Heart right ventricle (tissue), 16 donors: ENCODE measurements at regions not wholly inside any gene's neighbourhood (a gene's known extent, or its start where the extent isn't known, plus 50 kb on each side); places are given as distances from the start of the nearest gene placed in this dataset.
A peak's percentile ranks its signal among the peaks of the same experiment; 100 is the strongest.

ENCODE experiments used
- ATAC-seq, 8 donors: fragments of 200-7000 bp; cut with Tn5 transposase; one replicate each; pipeline ENCODE4 v1.9.1; 2020; ENCODE audit warnings: mild to moderate bottlenecking in 8 of 8, moderate library complexity in 8 of 8, moderate number of reproducible peaks in 1 of 8
- DNase-seq, 2 donors: peaks; one replicate each; pipeline ENCODE4 v3.0.0-alpha.2; 2020
- H3K27ac ChIP-seq, 10 donors: fragments of 200-600 bp; sonication (generic) in 2 of 10; one replicate each; pipeline versions ENCODE4 v1.5.0 to v1.8.0; 2020 to 2022; ENCODE audit warnings: mild to moderate bottlenecking in 3 of 10
- H3K27me3 ChIP-seq, 7 donors: fragments of 200-600 bp; one replicate each; pipeline ENCODE4 v1.8.0; 2021 to 2022; ENCODE audit warnings: mild to moderate bottlenecking in 2 of 7
- H3K36me3 ChIP-seq, 9 donors: fragments of 200-600 bp; sonication (generic) in 1 of 9; one replicate each; pipeline versions ENCODE4 v1.5.0 to v1.8.0; 2020 to 2022; ENCODE audit warnings: mild to moderate bottlenecking in 2 of 9
- H3K4me1 ChIP-seq, 9 donors: fragments of 200-600 bp; sonication (generic) in 1 of 9; one replicate each; pipeline versions ENCODE4 v1.5.0 to v1.8.0; 2020 to 2022; ENCODE audit warnings: mild to moderate bottlenecking in 4 of 9
- H3K4me3 ChIP-seq, 10 donors: fragments of 200-600 bp; sonication (generic) in 2 of 10; one replicate each; pipeline versions ENCODE4 v1.5.0 to v1.8.0; 2020 to 2022; ENCODE audit warnings: mild to moderate bottlenecking in 7 of 10, moderate library complexity in 2 of 10
- H3K9me3 ChIP-seq, 11 donors: fragments of 200-600 bp in 10 of 11; sonication (generic) in 2 of 11; one replicate each; pipeline versions ENCODE4 v1.5.0 to v1.8.0; 2013 to 2022; ENCODE audit warnings: mild to moderate bottlenecking in 2 of 11, control low read depth in 1 of 11, moderate library complexity in 1 of 11
- WGBS, 2 donors: extraction: QIAGEN DNeasy Blood & Tissue Kit; methylation state at CpG; one replicate each; pipeline ENCODE4 v1.1.7; 2013; ENCODE audit warnings: inconsistent platforms in 1 of 2; 5-methylcytosine and 5-hydroxymethylcytosine counted together
- intact Hi-C, 10 donors: fragments of 100-400 bp; cut with DNase I; formaldehyde crosslinking; loops; one replicate each; pipeline versions ENCODE4 v1.11.1 to v1.14.2; 2022
- TF ChIP-seq, protein P1 (sequence below), 9 donors: fragments of 200-600 bp; sonication (generic) in 2 of 9; IDR thresholded peaks; one replicate each; pipeline versions ENCODE4 v1.5.0 to v1.8.0; 2021 to 2022; ENCODE audit warnings: antibody characterized with exemption in 9 of 9, mild to moderate bottlenecking in 5 of 9, moderate library complexity in 1 of 9
- donor health status: Arrhythmogenic right ventricular cardiomyopathy.
- donor health status: ischemic (EF 13 %, LVEDD 7.1; RV severe dilation, severe dysfunction).
- donor health status: healthy with polysubstance abuse.
- donor health status: DM: no; HTN: yes; CAD: no.
- donor health status: DM: no; HTN: no; CAD: no.
- donor health status: ischemic (EF 25% LVEDD 6.9; RV normal size, moderate dysfunction).
- donor health status: ischemic (EF 25% LVEDD 5.7; RV mildly dilated, moderate dysfunction).
- donor health status: healthy.
- donor health status: DM: yes; HTN: yes; CAD: no.
- donor health status: Ischemic cardiomyopathy.
- donor health status: ischemic (EF 35%, LVEDD 5.7; RV mildly dilated, moderate dysfunction).
- donor health status: nonischemic (EF 11% LVEDD 7.7; RV severe dilation, severe dysfunction).
- donor health status: DM: yes; HTN: yes; CAD: no.
- donor health status: PGD.
- donor health status: ischemic (EF 29% LVEDD 5.4; RV normal size, mild dysfunction).
- donor health status: nonischemic (EF 23%, LVEDD 6.1; RV moderate dilation, normal function).

DNA sequence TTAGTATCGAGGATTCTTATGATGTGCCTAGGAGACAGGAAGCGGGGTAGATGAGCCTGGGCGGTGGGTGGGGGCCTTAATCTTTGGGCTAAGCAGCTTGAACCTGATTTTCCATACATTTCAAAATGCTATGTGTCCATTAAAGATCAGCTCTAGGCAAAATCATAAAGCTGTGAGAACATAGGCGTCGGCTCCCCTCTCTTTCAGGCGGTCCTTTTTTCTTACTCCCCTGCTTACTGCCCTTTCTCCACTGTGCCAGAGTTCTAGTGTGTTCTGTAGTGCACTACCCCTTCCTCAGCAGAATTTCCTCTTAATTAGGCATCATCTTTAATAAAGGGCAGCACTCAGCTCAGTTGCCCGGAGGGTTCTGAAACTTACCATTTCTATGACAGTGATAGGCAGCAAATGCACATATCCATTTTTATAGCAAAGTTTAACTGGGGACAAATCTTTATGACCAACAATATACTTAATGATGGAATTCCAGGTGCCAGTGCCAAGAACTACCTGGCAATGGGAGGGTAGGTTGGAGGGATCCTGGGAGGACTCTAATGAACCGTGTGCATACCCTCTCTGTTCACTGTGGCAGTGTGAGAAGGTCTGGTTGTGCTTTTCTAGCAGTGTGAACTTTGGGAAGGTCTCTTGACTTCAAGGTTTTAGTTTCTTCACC, 404.5 kb upstream of the TPM1 start:
- DNase-seq (no peak), ATAC-seq (no peak)
- peaks cover 0 to 28% (median 8%) of the 10 kb centered on the region in 9 donors for H3K4me1 ChIP-seq
- intact Hi-C loops: loop anchor here in 1 of 10 donors (10.0 kb wide), 1 partner anchor 63 kb away; no protein-coding TSS in a partner anchor
- no peaks in the 10 kb centered on the region for H3K36me3 ChIP-seq
- H3K27me3 ChIP-seq: no peaks in the 10 kb centered on the region
- H3K9me3 ChIP-seq: no peaks in the 10 kb centered on the region
- no peak overlapping the region for H3K27ac ChIP-seq
- H3K4me3 ChIP-seq: no peak overlapping the region
- 94 to 95% methylated on average over 8 of the region's 8 CpGs for WGBS, 2 donors
- TF ChIP-seq, protein P1, sequence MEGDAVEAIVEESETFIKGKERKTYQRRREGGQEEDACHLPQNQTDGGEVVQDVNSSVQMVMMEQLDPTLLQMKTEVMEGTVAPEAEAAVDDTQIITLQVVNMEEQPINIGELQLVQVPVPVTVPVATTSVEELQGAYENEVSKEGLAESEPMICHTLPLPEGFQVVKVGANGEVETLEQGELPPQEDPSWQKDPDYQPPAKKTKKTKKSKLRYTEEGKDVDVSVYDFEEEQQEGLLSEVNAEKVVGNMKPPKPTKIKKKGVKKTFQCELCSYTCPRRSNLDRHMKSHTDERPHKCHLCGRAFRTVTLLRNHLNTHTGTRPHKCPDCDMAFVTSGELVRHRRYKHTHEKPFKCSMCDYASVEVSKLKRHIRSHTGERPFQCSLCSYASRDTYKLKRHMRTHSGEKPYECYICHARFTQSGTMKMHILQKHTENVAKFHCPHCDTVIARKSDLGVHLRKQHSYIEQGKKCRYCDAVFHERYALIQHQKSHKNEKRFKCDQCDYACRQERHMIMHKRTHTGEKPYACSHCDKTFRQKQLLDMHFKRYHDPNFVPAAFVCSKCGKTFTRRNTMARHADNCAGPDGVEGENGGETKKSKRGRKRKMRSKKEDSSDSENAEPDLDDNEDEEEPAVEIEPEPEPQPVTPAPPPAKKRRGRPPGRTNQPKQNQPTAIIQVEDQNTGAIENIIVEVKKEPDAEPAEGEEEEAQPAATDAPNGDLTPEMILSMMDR (IDR thresholded peaks at IDR 0.05): no peak

DNA sequence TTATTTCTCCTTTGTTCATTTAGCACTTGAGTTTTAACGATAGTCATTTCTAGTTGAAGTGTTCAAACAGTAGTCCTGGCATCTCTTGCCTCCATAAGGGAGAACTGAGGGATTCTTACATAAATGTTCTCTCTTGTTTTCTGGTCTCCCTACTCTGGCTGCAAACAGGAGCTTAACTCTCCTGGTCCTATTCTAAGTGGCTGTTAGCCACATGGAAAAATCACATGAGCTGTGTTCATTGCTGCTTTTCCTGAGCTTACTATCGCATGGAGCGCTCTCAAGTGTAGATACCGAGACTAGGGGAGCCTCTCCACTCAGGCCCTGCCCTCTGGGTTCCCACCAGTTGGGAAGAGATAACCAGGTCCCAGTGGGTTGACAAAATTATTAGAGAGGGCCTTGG, 403.1 kb upstream of the TPM1 start:
- Histone ChIP-seq H3K36me3 (no peaks in the 10 kb centered on the region), H3K4me3 (no peak overlapping the region), H3K27me3 (no peaks in the 10 kb centered on the region), H3K9me3 (no peaks in the 10 kb centered on the region), H3K4me1 (peaks cover 0 to 28% (median 8%) of the 10 kb centered on the region in 9 donors), H3K27ac (no peak overlapping the region)
- DNase-seq (no peak), ATAC-seq (peak in 4 of 8 donors; percentile 31 to 70 (median 42))
- 44 to 65% methylated on average over 4 of the region's 4 CpGs for WGBS, 2 donors
- intact Hi-C loops: loop anchor here in 1 of 10 donors (10.0 kb wide), 1 partner anchor 65 kb away; no protein-coding TSS in a partner anchor
- TF ChIP-seq, protein P1 (IDR thresholded peaks at IDR 0.05): no peak

DNA sequence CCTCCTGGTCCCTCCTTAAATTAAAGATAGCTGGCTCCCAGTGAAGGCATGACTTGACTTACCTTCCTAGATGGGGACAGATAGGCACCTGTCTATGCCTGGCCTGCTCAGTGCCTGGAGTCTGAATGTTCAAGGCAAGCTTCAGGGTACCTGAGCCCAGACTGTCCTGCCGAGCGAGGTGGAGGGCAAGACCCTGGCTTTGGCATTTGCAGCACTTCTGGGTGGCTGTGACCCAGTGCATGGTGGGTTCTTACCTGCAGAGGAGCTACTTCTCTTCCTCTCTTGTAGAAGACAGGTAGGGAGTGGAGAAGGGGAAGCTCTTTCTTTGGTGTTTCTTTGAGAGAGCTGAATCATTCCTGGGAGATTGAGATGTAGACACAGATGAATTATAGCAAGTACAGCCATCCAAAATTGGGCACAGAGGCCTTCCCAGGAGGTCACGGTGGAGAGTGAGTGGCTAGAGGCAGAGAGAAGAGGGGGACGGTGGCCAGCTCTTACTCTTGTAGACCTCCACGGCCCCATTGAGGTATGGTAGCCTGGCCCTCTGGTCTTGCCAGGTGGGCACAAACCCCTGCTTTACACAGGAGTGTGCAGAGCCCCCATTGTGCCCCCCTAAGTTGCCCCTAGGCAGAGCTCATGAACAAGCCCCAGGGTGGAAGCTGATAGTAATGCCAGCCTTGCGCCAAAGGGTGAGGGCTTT, 402.5 kb upstream of the TPM1 start:
- DNase-seq (no peak), ATAC-seq (peak in 3 of 8 donors; percentile 8 to 19 (median 11))
- intact Hi-C loops: loop anchor here in 3 of 10 donors (10.0 kb wide), 3 partner anchors 65 to 245 kb away; partner anchors contain the start of gene TLN2 (in 1 of the 3)
- Histone ChIP-seq H3K36me3 (no peaks in the 10 kb centered on the region), H3K4me1 (peaks cover 0 to 28% (median 8%) of the 10 kb centered on the region in 9 donors), H3K9me3 (no peaks in the 10 kb centered on the region), H3K27ac (no peak overlapping the region), H3K4me3 (no peak overlapping the region), H3K27me3 (no peaks in the 10 kb centered on the region)
- 88 to 94% methylated on average over 6 of the region's 6 CpGs for WGBS, 2 donors
- TF ChIP-seq, protein P1 (IDR thresholded peaks at IDR 0.05): no peak

DNA sequence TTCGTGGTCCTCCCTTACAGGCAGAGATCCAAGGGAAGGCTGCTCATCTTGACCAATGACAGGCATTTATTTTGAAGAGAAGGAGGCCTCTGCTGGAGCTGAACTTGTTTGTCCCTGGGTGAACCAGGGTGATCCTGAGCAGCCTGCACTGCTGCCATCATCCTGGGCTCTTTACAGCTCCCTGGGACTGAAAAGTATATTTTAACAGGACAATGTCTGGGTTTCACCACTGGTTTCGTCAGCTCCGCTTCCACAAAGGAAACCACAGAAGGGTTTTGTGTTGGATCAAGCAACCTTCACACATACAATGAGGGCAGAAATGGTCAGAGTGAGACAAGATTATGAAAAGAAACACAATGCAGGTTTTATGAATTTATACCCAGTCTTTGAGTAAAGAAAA, 400.7 kb upstream of the TPM1 start:
- H3K27me3 ChIP-seq: no peaks in the 10 kb centered on the region
- H3K36me3 ChIP-seq: no peaks in the 10 kb centered on the region
- no peak for ATAC-seq
- no peak overlapping the region for H3K27ac ChIP-seq
- WGBS, 2 donors: 74 to 75% methylated on average over 3 of the region's 3 CpGs
- H3K4me1 ChIP-seq: peaks cover 0 to 28% (median 8%) of the 10 kb centered on the region in 9 donors
- no peaks in the 10 kb centered on the region for H3K9me3 ChIP-seq
- TF ChIP-seq, protein P1 (IDR thresholded peaks at IDR 0.05): no peak
- intact Hi-C loops: loop anchor here in 2 of 10 donors (10.0 kb wide), 2 partner anchors 177 to 247 kb away; partner anchors contain the start of gene TLN2 (in 1 of the 2)
- no peak for DNase-seq
- no peak overlapping the region for H3K4me3 ChIP-seq
